ENCODE measurements at regions not wholly inside any gene's neighbourhood (a gene's known extent, or its start where the extent isn't known, plus 50 kb on each side); places are given as distances from the start of the nearest gene placed in this dataset.

- no peak overlapping the region for H3K4me3 ChIP-seq (ENCODE audit: low read length)
- H4K20me1 ChIP-seq (ENCODE audit: control insufficient read depth, insufficient read depth, low read depth, low read length): no peaks in the 10 kb centered on the region
- H3K9me3 ChIP-seq (ENCODE audit: control insufficient read depth, insufficient read depth, low read length): no peaks in the 10 kb centered on the region
- TF ChIP-seq EZH2phosphoT487 (IDR thresholded peaks at IDR 0.05; ENCODE audit: borderline replicate concordance, low read length) (no peak), CTCF (IDR thresholded peaks at IDR 0.05; ENCODE audit: low read depth, low read length, poor library complexity, severe bottlenecking) (no peak)
- H3K4me1 ChIP-seq (ENCODE audit: control insufficient read depth, low read length): no peaks in the 10 kb centered on the region
- no peaks in the 10 kb centered on the region for H3F3A ChIP-seq (ENCODE audit: control insufficient read depth, insufficient read depth)
- H3K79me2 ChIP-seq (ENCODE audit: control insufficient read depth, low read length): no peaks in the 10 kb centered on the region
- no peak overlapping the region for H3K4me2 ChIP-seq (ENCODE audit: low read length)
- peaks cover 15% of the 10 kb centered on the region for H3K27me3 ChIP-seq (ENCODE audit: control insufficient read depth, low read length)
- H3K9me2 ChIP-seq (replicated peaks; ENCODE audit: control insufficient read depth, low read length): no peaks in the 10 kb centered on the region
- H3K36me3 ChIP-seq (ENCODE audit: control insufficient read depth, low read length): no peaks in the 10 kb centered on the region
- H3K27ac ChIP-seq (ENCODE audit: low read depth, low read length): no peak overlapping the region
These were observed 459.1 kb downstream of the SETD4 start for GRCh38 chr21:35601211-35601610.

GRCh38 chr21:35599164-35599563 is 461.2 kb downstream of the SETD4 start:
- H3K36me3 ChIP-seq (ENCODE audit: control insufficient read depth, low read length): no peaks in the 10 kb centered on the region
- H3K27ac ChIP-seq (ENCODE audit: low read depth, low read length): no peak overlapping the region
- H3K4me1 ChIP-seq (ENCODE audit: control insufficient read depth, low read length): no peaks in the 10 kb centered on the region
- H3K4me2 ChIP-seq (ENCODE audit: low read length): no peak overlapping the region
- TF ChIP-seq EZH2phosphoT487 (IDR thresholded peaks at IDR 0.05; ENCODE audit: borderline replicate concordance, low read length) (no peak), CTCF (IDR thresholded peaks at IDR 0.05; ENCODE audit: low read depth, low read length, poor library complexity, severe bottlenecking) (no peak)
- H4K20me1 ChIP-seq (ENCODE audit: control insufficient read depth, insufficient read depth, low read depth, low read length): no peaks in the 10 kb centered on the region
- H3K27me3 ChIP-seq (ENCODE audit: control insufficient read depth, low read length): peaks cover 7% of the 10 kb centered on the region; the same call in 1 of the 2 replicates
- H3K9me2 ChIP-seq (replicated peaks; ENCODE audit: control insufficient read depth, low read length): no peaks in the 10 kb centered on the region
- H3K79me2 ChIP-seq (ENCODE audit: control insufficient read depth, low read length): no peaks in the 10 kb centered on the region
- no peaks in the 10 kb centered on the region for H3K9me3 ChIP-seq (ENCODE audit: control insufficient read depth, insufficient read depth, low read length)
- H3K4me3 ChIP-seq (ENCODE audit: low read length): no peak overlapping the region
- no peaks in the 10 kb centered on the region for H3F3A ChIP-seq (ENCODE audit: control insufficient read depth, insufficient read depth)

DNA sequence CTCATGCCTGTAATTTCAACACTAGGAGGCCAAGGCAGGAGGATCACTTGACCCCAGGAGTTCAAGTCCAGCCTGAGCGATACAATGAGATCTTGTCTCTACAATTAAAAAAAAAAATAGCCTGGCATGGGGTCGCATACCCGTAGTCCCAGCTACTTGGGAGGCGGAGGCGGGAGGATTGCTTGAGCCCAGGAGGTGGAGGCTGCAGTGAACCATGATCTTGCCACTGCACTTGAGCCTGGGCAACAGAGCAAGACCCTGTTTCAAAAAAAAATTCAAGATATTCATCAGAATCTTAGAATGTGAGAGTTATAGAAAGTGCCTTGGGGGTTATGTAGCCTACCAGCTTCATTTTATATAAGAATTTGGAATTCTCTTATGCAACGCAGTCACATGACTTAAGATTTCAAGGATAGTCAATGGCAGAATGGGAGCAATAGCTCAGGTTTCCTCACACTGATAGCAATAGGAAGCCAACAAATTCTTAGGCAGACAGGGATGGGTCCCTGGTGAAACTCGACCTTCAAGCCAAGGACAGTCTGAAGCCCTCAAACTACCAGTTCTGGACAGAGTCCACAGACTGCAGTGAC is 462.5 kb downstream of the SETD4 start:
- H3K9me3 ChIP-seq (ENCODE audit: control insufficient read depth, insufficient read depth, low read length): no peaks in the 10 kb centered on the region
- no peaks in the 10 kb centered on the region for H3K9me2 ChIP-seq (replicated peaks; ENCODE audit: control insufficient read depth, low read length)
- H3K4me2 ChIP-seq (ENCODE audit: low read length): no peak overlapping the region
- no peaks in the 10 kb centered on the region for H3K36me3 ChIP-seq (ENCODE audit: control insufficient read depth, low read length)
- H3K4me1 ChIP-seq (ENCODE audit: control insufficient read depth, low read length): no peaks in the 10 kb centered on the region
- TF ChIP-seq CTCF (IDR thresholded peaks at IDR 0.05; ENCODE audit: low read depth, low read length, poor library complexity, severe bottlenecking): no peak
- TF ChIP-seq EZH2phosphoT487 (IDR thresholded peaks at IDR 0.05; ENCODE audit: borderline replicate concordance, low read length): no peak
- no peaks in the 10 kb centered on the region for H3K79me2 ChIP-seq (ENCODE audit: control insufficient read depth, low read length)
- no peaks in the 10 kb centered on the region for H3F3A ChIP-seq (ENCODE audit: control insufficient read depth, insufficient read depth)
- no peak overlapping the region for H3K4me3 ChIP-seq (ENCODE audit: low read length)
- H3K27me3 ChIP-seq (ENCODE audit: control insufficient read depth, low read length): peaks cover 9% of the 10 kb centered on the region; the same call in 1 of the 2 replicates
- H4K20me1 ChIP-seq (ENCODE audit: control insufficient read depth, insufficient read depth, low read depth, low read length): no peaks in the 10 kb centered on the region
- H3K27ac ChIP-seq (ENCODE audit: low read depth, low read length): no peak overlapping the region

Measured in DOHH2 (cell line).